Activated naive CD8-positive, alpha-beta T cell treated with anti-CD3 and anti-CD28 coated beads, Interleukin-2, amount 50 U/mL, for 24 hours (primary cell): ENCODE measurements at regions not wholly inside any gene's neighbourhood (a gene's known extent, or its start where the extent isn't known, plus 50 kb on each side); places are given as distances from the start of the nearest gene placed in this dataset.
"Not testable (repeated sequence)": the region's sequence is repeated elsewhere in the genome, so short reads cannot be mapped to it uniquely, and the experiment has no call there.

ENCODE experiments used
- ATAC-seq: fragments of 150-1000 bp; cut with Tn5 transposase; one replicate; pipeline ENCODE4 v1.10.0; 2021
- DNase-seq: peaks from one replicate; pipeline ENCODE4 v3.0.0; 2021
- H3K27ac Mint-ChIP-seq: one replicate; pipeline ENCODE4 v1.8.0; 2021; ENCODE audit warnings: mild to moderate bottlenecking, mixed read lengths
- H3K27me3 Mint-ChIP-seq: one replicate; pipeline ENCODE4 v1.8.0; 2021; ENCODE audit warnings: mixed read lengths
- H3K36me3 Mint-ChIP-seq: one replicate; pipeline ENCODE4 v1.8.0; 2021; ENCODE audit warnings: low read depth, mixed read lengths
- H3K4me1 Mint-ChIP-seq: one replicate; pipeline ENCODE4 v1.8.0; 2021; ENCODE audit warnings: mixed read lengths
- H3K4me3 Mint-ChIP-seq: one replicate; pipeline ENCODE4 v1.8.0; 2021; ENCODE audit warnings: mild to moderate bottlenecking, moderate library complexity, mixed read lengths
- H3K9me3 Mint-ChIP-seq: one replicate; pipeline ENCODE4 v1.8.0; 2021; ENCODE audit warnings: mixed read lengths

GRCh38 chr13:81987159-81987558 is 1646.2 kb upstream of the SPRY2 start:
- Mint-ChIP-seq H3K4me3 (no peak overlapping the region), H3K27me3 (peaks cover 2% of the 10 kb centered on the region), H3K36me3 (no peaks in the 10 kb centered on the region), H3K9me3 (peaks cover 20% of the 10 kb centered on the region), H3K4me1 (no peaks in the 10 kb centered on the region), H3K27ac (no peak overlapping the region)
- ATAC-seq, result no peak
- DNase-seq, result no peak

DNA sequence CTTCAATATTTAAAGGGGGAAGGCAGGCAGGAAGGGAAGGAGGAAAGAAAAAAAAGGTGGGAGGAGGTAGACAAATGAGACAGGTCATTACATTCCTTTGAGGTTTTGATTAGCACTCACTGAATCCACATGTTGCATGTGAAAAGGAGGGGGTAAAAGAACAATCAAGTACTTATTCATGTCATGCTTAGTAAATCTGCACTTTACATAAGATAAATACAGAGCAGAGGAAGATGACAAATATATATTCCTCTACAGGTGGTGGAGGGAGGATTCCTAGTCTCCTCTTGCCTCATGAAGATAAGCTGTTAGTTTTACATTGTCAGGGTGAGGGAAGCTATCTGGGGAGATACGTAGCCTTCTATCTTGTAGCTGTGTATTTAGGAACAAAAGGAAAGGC is 1645.4 kb upstream of the SPRY2 start:
- no peak overlapping the region for H3K4me3 Mint-ChIP-seq
- no peaks in the 10 kb centered on the region for H3K4me1 Mint-ChIP-seq
- H3K36me3 Mint-ChIP-seq, result no peaks in the 10 kb centered on the region
- peaks cover 25% of the 10 kb centered on the region for H3K9me3 Mint-ChIP-seq
- peaks cover 2% of the 10 kb centered on the region for H3K27me3 Mint-ChIP-seq
- no peak for DNase-seq
- ATAC-seq, result no peak
- no peak overlapping the region for H3K27ac Mint-ChIP-seq

GRCh38 chr13:81957121-81957520 is 1616.2 kb upstream of the SPRY2 start:
- H3K36me3 Mint-ChIP-seq, result no peaks in the 10 kb centered on the region
- peaks cover 15% of the 10 kb centered on the region for H3K9me3 Mint-ChIP-seq
- H3K27me3 Mint-ChIP-seq, result no peaks in the 10 kb centered on the region
- no peak overlapping the region for H3K27ac Mint-ChIP-seq
- DNase-seq (no peak), ATAC-seq (no peak)
- H3K4me3 Mint-ChIP-seq, result no peak overlapping the region
- no peaks in the 10 kb centered on the region for H3K4me1 Mint-ChIP-seq

- no peak overlapping the region for H3K4me3 Mint-ChIP-seq
- H3K36me3 Mint-ChIP-seq, result no peaks in the 10 kb centered on the region
- no peak for DNase-seq
- H3K27ac Mint-ChIP-seq, result no peak overlapping the region
- no peak for ATAC-seq
- H3K27me3 Mint-ChIP-seq, result no peaks in the 10 kb centered on the region
- no peaks in the 10 kb centered on the region for H3K4me1 Mint-ChIP-seq
- H3K9me3 Mint-ChIP-seq, result peaks cover 8% of the 10 kb centered on the region
Observed at GRCh38 chr13:81929988-81930387, 1589.1 kb upstream of the SPRY2 start.

GRCh38 chr13:81927347-81927746 is 1586.4 kb upstream of the SPRY2 start:
- no peak for DNase-seq
- Mint-ChIP-seq H3K36me3 (no peaks in the 10 kb centered on the region), H3K9me3 (no peaks in the 10 kb centered on the region), H3K27ac (no peak overlapping the region), H3K4me3 (no peak overlapping the region), H3K27me3 (no peaks in the 10 kb centered on the region), H3K4me1 (no peaks in the 10 kb centered on the region)
- ATAC-seq, result no peak

GRCh38 chr13:81917810-81918209 is 1576.9 kb upstream of the SPRY2 start:
- DNase-seq (no peak), ATAC-seq (no peak)
- H3K9me3 Mint-ChIP-seq, result no peaks in the 10 kb centered on the region
- H3K27ac Mint-ChIP-seq, result no peak overlapping the region
- H3K27me3 Mint-ChIP-seq, result no peaks in the 10 kb centered on the region
- no peaks in the 10 kb centered on the region for H3K36me3 Mint-ChIP-seq
- no peak overlapping the region for H3K4me3 Mint-ChIP-seq
- no peaks in the 10 kb centered on the region for H3K4me1 Mint-ChIP-seq

GRCh38 chr13:81916461-81916860 is 1575.5 kb upstream of the SPRY2 start:
- no peaks in the 10 kb centered on the region for H3K27me3 Mint-ChIP-seq
- ATAC-seq, result no peak
- no peak overlapping the region for H3K4me3 Mint-ChIP-seq
- DNase-seq, result no peak
- no peaks in the 10 kb centered on the region for H3K36me3 Mint-ChIP-seq
- H3K4me1 Mint-ChIP-seq, result no peaks in the 10 kb centered on the region
- no peak overlapping the region for H3K27ac Mint-ChIP-seq
- H3K9me3 Mint-ChIP-seq, result peaks cover 4% of the 10 kb centered on the region

DNA sequence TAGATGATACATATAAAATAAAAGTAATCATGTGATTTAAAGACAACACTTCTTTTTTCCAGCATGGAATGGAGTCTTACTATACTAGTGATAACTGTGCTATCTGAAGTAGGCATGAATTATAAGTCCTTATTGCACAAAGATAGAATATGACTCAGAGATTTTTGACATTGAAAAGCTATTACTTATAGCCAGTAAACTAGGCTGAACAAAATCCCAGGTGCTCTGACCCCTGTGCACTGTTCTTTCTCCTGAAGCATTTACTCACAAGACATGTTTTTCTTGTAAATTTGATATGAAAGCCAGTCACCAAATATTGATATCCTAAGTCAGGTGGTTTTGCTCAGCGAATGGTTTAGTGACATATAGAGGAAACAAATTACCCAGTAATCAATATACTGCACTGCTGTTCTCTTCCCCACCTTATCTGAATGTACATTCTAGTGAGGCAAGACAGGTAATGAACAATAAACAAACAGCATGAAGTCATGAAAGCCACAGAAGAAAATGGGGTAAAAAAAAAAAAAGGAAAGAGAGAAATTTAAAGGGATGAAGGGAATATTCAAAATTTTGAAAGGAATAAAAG is 1567.0 kb upstream of the SPRY2 start:
- Mint-ChIP-seq H3K36me3 (no peaks in the 10 kb centered on the region), H3K27me3 (no peaks in the 10 kb centered on the region), H3K9me3 (peaks cover 18% of the 10 kb centered on the region), H3K4me3 (no peak overlapping the region), H3K4me1 (no peaks in the 10 kb centered on the region), H3K27ac (no peak overlapping the region)
- no peak for ATAC-seq
- no peak for DNase-seq

- H3K36me3 Mint-ChIP-seq, result no peaks in the 10 kb centered on the region
- no peaks in the 10 kb centered on the region for H3K27me3 Mint-ChIP-seq
- ATAC-seq (no peak), DNase-seq (no peak)
- H3K4me3 Mint-ChIP-seq, result no peak overlapping the region
- peaks cover 17% of the 10 kb centered on the region for H3K9me3 Mint-ChIP-seq
- H3K4me1 Mint-ChIP-seq, result no peaks in the 10 kb centered on the region
- no peak overlapping the region for H3K27ac Mint-ChIP-seq
Observed at GRCh38 chr13:81888855-81889254, 1547.9 kb upstream of the SPRY2 start.

DNA sequence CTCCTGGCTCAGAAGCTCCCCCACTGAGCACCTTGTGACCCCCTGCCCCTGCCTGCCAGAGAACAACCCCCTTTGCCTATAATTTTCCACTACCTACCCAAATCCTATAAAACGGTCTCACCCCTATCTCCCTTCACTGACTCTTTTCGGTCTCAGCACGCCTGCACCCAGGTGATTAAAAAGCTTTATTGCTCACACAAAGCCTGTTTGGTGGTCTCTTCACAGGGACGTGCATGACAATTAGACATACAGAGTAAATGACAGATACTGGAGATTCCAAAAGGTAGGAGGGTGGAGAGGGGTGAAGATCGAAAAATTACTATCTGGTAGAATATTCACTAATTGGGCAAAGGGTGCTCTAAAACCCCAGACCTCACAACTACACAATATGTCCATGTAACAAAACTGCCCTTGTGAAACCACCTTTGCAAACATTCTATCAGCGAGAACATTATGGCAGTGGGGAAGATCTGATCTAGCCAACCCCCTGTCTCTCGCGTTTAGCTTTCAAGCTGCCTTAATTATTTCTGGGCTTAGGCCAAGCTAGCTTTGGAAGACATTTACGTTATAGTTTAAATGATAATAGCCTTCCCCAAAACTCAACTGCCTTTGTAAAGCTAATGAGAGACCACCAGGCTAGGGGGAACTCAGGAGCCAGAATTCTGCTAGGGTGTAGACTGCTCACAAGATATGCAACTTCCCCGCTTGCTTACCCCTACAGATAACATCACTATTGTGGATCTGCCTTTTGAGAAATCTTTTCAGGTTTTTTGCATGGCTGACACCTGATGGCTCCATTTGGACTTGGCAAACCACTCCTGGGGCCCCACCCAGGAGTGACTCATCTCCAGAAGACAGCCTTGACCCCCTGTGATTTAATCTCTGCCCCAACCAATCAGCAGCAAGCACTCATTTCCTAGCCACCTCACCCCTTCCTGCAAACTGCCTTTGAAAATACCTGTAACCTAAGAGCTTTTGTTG is 1534.0 kb upstream of the SPRY2 start:
- Mint-ChIP-seq H3K27me3 (no peaks in the 10 kb centered on the region), H3K4me3 (no peak overlapping the region), H3K4me1 (no peaks in the 10 kb centered on the region), H3K36me3 (no peaks in the 10 kb centered on the region), H3K9me3 (peaks cover 12% of the 10 kb centered on the region), H3K27ac (no peak overlapping the region)
- DNase-seq (no peak), ATAC-seq (no peak)

DNA sequence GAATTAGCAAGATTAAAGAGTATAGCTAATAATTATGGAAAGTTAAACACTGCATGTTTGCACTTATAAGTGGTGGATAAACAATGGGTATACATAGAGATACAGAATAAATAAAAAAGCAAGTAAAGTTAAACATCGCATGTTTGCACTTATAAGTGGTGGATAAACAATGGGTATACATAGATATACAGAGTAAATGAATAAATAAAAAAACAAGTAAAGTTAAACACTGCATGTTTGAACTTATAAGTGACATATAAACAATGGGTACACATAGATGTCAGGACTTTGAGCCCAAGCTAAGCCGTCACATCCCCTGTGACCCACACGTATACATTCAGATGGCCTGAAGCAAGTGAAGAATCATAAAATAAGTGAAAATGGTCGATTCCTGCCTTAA is 1533.3 kb upstream of the SPRY2 start:
- no peak for ATAC-seq

DNA sequence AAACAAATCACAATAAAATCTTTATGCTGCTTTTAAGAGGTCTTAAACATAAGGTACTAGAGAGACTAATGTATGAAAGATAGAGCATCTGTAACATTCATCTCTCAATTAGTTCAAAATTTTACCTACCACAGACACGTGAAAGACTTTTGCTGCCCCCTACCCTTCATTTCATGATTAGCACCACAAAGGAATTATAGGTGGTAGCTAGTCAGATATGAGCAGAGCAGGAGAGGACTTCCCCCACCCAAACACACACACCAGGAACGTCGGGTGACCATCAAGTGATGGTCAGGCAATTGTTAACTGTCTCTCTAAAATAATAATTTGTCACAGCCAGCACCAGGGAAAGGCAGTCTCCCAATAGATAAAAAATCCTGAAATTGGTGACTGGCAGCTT is 1531.7 kb upstream of the SPRY2 start:
- ATAC-seq (no peak), DNase-seq (no peak)
- Mint-ChIP-seq H3K9me3 (peaks cover 26% of the 10 kb centered on the region), H3K4me3 (no peak overlapping the region), H3K27me3 (no peaks in the 10 kb centered on the region), H3K27ac (no peak overlapping the region), H3K4me1 (no peaks in the 10 kb centered on the region), H3K36me3 (no peaks in the 10 kb centered on the region)

More for the DNA sequence above, 1533.3 kb upstream of the SPRY2 start:
- Mint-ChIP-seq H3K27ac (no peak overlapping the region), H3K36me3 (no peaks in the 10 kb centered on the region), H3K4me3 (no peak overlapping the region), H3K27me3 (no peaks in the 10 kb centered on the region), H3K4me1 (no peaks in the 10 kb centered on the region), H3K9me3 (peaks cover 15% of the 10 kb centered on the region)
- no peak for DNase-seq

DNA sequence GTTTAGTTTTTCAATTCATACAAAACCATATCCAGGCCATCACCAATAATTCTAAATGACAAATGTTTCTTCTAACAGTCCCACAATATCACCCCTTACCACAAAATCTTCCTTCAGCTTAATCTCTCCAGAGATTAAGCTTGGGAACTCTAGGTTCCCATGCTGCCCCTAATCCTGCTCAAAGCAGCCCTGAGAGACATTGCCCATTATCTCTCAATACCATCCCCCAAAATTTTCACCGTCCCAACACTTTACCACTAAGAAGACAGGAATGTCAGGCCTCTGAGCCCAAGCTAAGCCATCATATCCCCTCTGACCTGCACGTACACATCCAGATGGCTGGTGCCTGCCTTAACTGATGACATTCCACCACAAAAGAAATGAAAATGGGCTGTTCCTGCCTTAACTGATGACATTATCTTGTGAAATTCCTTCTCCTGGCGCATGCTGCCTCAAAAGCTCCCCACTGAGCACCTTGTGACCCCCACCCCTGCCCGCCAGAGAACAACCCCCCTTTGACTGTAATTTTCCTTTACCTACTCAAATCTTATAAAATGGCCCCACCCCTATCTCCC is 1530.9 kb upstream of the SPRY2 start:
- H3K4me1 Mint-ChIP-seq, H3K36me3 Mint-ChIP-seq, H3K27ac Mint-ChIP-seq, H3K27me3 Mint-ChIP-seq, ATAC-seq, H3K4me3 Mint-ChIP-seq, DNase-seq: not testable (repeated sequence)
- H3K9me3 Mint-ChIP-seq, result peaks cover 31% of the 10 kb centered on the region

- Mint-ChIP-seq H3K36me3 (no peaks in the 10 kb centered on the region), H3K27me3 (no peaks in the 10 kb centered on the region), H3K4me3 (no peak overlapping the region), H3K27ac (no peak overlapping the region), H3K9me3 (no peaks in the 10 kb centered on the region), H3K4me1 (no peaks in the 10 kb centered on the region)
- no peak for DNase-seq
- ATAC-seq, result no peak
Observed at GRCh38 chr13:81848291-81848690, 1507.4 kb upstream of the SPRY2 start.

DNA sequence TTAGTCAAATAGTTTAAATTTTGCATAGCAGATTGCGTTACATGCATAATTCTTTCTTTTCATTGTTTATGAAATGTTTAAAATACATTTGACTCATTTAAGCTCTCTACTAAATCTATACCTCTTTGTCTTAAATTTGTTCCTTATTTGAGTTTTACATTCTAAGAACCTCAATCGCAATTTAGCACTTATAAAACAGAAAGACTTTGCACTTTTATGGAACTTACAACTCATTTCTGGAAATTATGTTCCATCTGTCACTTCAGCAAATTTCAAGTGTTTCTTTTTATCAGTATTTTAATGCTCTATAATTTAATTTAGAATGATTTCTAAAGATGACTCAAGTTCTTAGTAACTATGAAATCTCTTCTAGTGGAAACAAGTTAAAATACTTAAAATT is 1505.8 kb upstream of the SPRY2 start:
- no peaks in the 10 kb centered on the region for H3K36me3 Mint-ChIP-seq
- peaks cover 7% of the 10 kb centered on the region for H3K9me3 Mint-ChIP-seq
- H3K27ac Mint-ChIP-seq, result no peak overlapping the region
- no peak overlapping the region for H3K4me3 Mint-ChIP-seq
- no peaks in the 10 kb centered on the region for H3K27me3 Mint-ChIP-seq
- no peak for ATAC-seq
- no peak for DNase-seq
- no peaks in the 10 kb centered on the region for H3K4me1 Mint-ChIP-seq
